Uterus (tissue), 3 donors: ENCODE measurements at regions not wholly inside any gene's neighbourhood (a gene's known extent, or its start where the extent isn't known, plus 50 kb on each side); places are given as distances from the start of the nearest gene placed in this dataset.
A peak's percentile ranks its signal among the peaks of the same experiment; 100 is the strongest.

Experiments
- DNase-seq, 2 donors: peaks; one replicate each; pipeline ENCODE4 v3.0.0-alpha.2; 2019 to 2020
- H3K27ac ChIP-seq, 2 donors: fragments of 200-600 bp; sonication (generic); 1 replicate in 1 of 2; 2 replicates in 1 of 2; pipeline ENCODE4 v1.5.1; 2016 to 2018
- H3K27me3 ChIP-seq, 2 donors: fragments of 200-600 bp; sonication (generic); one replicate each; pipeline ENCODE4 v1.5.1; 2018 to 2019; ENCODE audit warnings: control low read depth in 1 of 2
- H3K36me3 ChIP-seq, 2 donors: fragments of 200-600 bp; sonication (generic); one replicate each; pipeline ENCODE4 v1.5.1; 2019; ENCODE audit warnings: control low read depth in 1 of 2
- H3K4me1 ChIP-seq, 2 donors: fragments of 200-600 bp; sonication (generic); one replicate each; pipeline ENCODE4 v1.5.1; 2018 to 2019; ENCODE audit warnings: control low read depth in 1 of 2
- H3K4me3 ChIP-seq, 2 donors: fragments of 200-600 bp; sonication (generic); 1 replicate in 1 of 2; 2 replicates in 1 of 2; pipeline ENCODE4 v1.5.1; 2018 to 2019; ENCODE audit warnings: mild to moderate bottlenecking in 1 of 2
- H3K9me3 ChIP-seq, 2 donors: fragments of 200-600 bp; sonication (generic); one replicate each; pipeline ENCODE4 v1.5.1; 2019; ENCODE audit warnings: control low read depth in 1 of 2
- CTCF ChIP-seq, 4 experiments: fragments of 200-600 bp in 2 of 4; fragments of 450-650 bp in 2 of 4; sonication (generic) in 2 of 4; IDR thresholded peaks; one replicate each; pipeline ENCODE4 v1.5.1; 2016 to 2019; ENCODE audit warnings: antibody characterized with exemption in 4 of 4, mild to moderate bottlenecking in 2 of 4, moderate library complexity in 1 of 4
- POLR2A ChIP-seq, 2 donors: fragments of 450-650 bp; IDR thresholded peaks; one replicate each; pipeline ENCODE4 v1.6.1; 2016; ENCODE audit warnings: antibody characterized with exemption in 2 of 2, mild to moderate bottlenecking in 1 of 2, moderate library complexity in 1 of 2
- intact Hi-C: fragments of 100-400 bp; cut with DNase I; formaldehyde crosslinking; loops from one replicate; pipeline ENCODE4 v1.15.1; 2023; ENCODE audit warnings: low total_unique reads
- donor health status: DM: yes; HTN: yes; CAD: no.

- no peaks in the 10 kb centered on the region for H3K27me3 ChIP-seq
- DNase-seq = no peak
- H3K36me3 ChIP-seq = no peaks in the 10 kb centered on the region
- H3K4me3 ChIP-seq = no peak overlapping the region
- no peak overlapping the region for H3K27ac ChIP-seq
- no peaks in the 10 kb centered on the region for H3K9me3 ChIP-seq
- TF ChIP-seq POLR2A (IDR thresholded peaks at IDR 0.05) (no peak), CTCF (IDR thresholded peaks at IDR 0.05) (no peak)
- H3K4me1 ChIP-seq = no peaks in the 10 kb centered on the region
- intact Hi-C loops = no loop called here
Measured at GRCh38 chr7:138233189-138233588, 156.9 kb downstream of the AKR1D1 start.

DNA sequence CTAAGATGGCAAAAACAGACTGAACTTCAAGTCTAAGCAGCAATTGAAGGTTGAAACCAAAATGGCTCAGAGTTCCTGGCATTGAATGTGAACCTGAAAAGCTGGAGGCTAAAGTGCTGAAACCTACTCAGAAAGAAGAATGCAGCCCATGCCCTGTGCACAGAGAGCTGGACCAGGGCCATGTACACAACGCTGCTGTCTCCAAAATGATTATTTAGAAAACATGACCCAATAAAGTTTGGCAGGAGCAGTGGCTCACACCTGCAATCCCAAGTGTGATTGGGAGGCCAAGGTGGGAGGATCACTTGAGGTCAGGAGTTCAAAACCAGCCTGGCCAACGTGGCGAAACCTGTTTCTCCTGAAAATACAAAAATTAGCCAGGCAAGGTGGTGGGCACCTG is 158.9 kb downstream of the AKR1D1 start:
- intact Hi-C loops = no loop called here
- no peak overlapping the region for H3K27ac ChIP-seq

DNA sequence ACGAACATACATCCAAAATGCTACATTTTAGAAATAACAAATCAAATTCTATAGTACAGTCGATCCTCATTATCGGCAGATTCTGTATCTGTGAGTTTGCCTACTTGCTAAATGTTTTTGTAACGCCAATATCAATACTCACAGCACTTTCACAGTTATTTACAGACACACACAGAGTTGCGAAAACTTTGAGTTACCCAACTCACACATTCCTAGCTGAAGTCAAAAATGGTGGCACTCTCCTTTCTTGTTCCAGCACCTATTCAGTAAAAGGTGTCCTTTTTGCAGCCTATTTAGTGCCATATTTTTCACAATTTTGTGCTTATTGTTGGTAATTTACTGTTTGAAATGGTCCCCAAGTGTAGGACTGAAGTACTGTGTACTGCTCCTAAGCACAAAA is 161.7 kb downstream of the AKR1D1 start:
- no peak for DNase-seq

More for the DNA sequence above, 158.9 kb downstream of the AKR1D1 start:
- Histone ChIP-seq H3K9me3 (no peaks in the 10 kb centered on the region), H3K4me3 (no peak overlapping the region), H3K27me3 (no peaks in the 10 kb centered on the region), H3K4me1 (no peaks in the 10 kb centered on the region), H3K36me3 (no peaks in the 10 kb centered on the region)
- no peak for DNase-seq
- TF ChIP-seq POLR2A (IDR thresholded peaks at IDR 0.05) (no peak), CTCF (IDR thresholded peaks at IDR 0.05) (no peak)

DNA sequence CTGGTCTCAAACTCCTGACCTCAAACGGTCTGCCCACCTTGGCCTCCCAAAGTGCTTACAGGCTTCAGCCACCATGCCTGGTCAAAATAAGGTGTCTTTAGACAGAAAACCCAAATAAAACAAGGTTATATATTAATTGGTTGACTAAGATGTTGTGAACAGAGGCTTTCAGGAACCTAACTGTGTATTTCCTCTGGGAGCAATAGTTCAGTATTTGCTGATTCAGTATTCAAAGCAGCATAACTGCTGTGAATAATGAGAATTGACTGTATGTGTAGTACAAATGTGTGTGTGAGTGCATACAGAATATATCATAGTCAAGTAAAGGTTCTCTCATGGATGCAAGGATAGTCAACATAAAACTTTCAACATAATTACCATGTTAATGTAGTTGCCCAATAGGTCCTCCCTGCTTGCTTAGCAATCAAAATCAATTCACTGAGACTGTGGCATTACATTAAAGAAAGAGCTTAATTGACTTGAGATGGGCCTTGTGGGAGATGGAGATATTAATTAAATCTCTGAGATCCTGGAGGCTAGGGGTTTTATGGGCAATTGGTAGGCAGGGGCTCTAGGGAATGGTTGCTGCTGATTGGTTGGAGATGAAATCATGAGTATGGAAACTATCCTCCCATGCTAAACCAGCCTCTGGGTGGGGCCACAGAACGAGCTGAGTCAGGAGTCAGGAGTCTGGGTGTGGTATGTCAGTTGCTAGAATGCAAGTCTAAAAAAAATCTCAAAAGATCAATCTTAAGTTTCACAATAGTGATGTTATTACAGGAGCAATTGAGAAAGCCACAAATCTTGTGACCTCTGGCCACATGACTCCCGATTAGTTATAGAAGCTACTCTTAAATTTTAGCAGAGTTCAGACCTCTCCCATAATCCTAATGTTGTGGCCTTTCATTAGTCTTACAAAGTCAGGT is 162.7 kb downstream of the AKR1D1 start:
- TF ChIP-seq POLR2A (IDR thresholded peaks at IDR 0.05) (no peak), CTCF (IDR thresholded peaks at IDR 0.05) (no peak)
- intact Hi-C loops = no loop called here

More for the DNA sequence above, 161.7 kb downstream of the AKR1D1 start:
- Histone ChIP-seq H3K27ac (no peak overlapping the region), H3K27me3 (no peaks in the 10 kb centered on the region), H3K4me3 (no peak overlapping the region), H3K4me1 (no peaks in the 10 kb centered on the region), H3K9me3 (no peaks in the 10 kb centered on the region), H3K36me3 (no peaks in the 10 kb centered on the region)
- TF ChIP-seq CTCF (IDR thresholded peaks at IDR 0.05) = no peak
- no peak for TF ChIP-seq POLR2A (IDR thresholded peaks at IDR 0.05)
- intact Hi-C loops = no loop called here

DNA sequence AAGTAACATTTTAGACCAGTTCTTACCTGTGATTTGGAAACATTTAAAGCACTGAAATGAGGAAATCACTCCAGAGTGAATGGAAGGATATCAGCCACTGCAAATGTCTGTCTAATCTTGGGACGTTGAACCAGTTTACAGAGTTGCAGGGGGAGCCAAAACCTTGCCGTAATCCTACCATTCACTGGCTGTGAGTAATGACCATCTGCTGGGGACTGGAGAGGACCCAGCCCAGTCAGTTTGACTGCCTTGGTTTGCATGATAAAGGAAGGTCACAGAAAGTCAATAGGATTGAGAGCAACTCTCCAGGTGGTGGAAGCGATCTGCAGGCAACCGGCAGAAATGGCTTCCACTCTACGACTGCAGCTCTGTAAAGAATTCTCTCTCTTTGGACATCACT is 167.2 kb downstream of the AKR1D1 start:
- no peaks in the 10 kb centered on the region for H3K4me1 ChIP-seq
- H3K9me3 ChIP-seq = no peaks in the 10 kb centered on the region
- intact Hi-C loops = no loop called here
- no peaks in the 10 kb centered on the region for H3K36me3 ChIP-seq
- TF ChIP-seq CTCF (IDR thresholded peaks at IDR 0.05) = no peak
- TF ChIP-seq POLR2A (IDR thresholded peaks at IDR 0.05) = no peak
- no peak overlapping the region for H3K27ac ChIP-seq
- DNase-seq = peak; percentile 20
- no peak overlapping the region for H3K4me3 ChIP-seq
- no peaks in the 10 kb centered on the region for H3K27me3 ChIP-seq

More for the DNA sequence above, 162.7 kb downstream of the AKR1D1 start:
- Histone ChIP-seq H3K27ac (no peak overlapping the region), H3K27me3 (no peaks in the 10 kb centered on the region), H3K4me3 (no peak overlapping the region), H3K36me3 (no peaks in the 10 kb centered on the region), H3K9me3 (no peaks in the 10 kb centered on the region), H3K4me1 (no peaks in the 10 kb centered on the region)
- DNase-seq = no peak
